GM18507 (cell line): ENCODE measurements at regions not wholly inside any gene's neighbourhood (a gene's known extent, or its start where the extent isn't known, plus 50 kb on each side); places are given as distances from the start of the nearest gene placed in this dataset.

Source experiments
- DNase-seq: peaks from one replicate; pipeline ENCODE4 v3.0.0; 2011; ENCODE audit warnings: low read depth; ENCODE audit not compliant: insufficient read length; ENCODE audit errors: extremely low spot score
- FAIRE-seq: peaks from 2 replicates; lab custom pipeline; 2011; peaks lifted over from hg19 to GRCh38; lab: Jason Lieb, UNC

- no peak for DNase-seq
- no peak for FAIRE-seq
These were observed 77.1 kb upstream of the IPO9 start for GRCh38 chr1:201751872-201752271.

- FAIRE-seq (no peak), DNase-seq (no peak)
These were observed 76.6 kb upstream of the IPO9 start for GRCh38 chr1:201752333-201752732.

GRCh38 chr1:201753492-201753891, 75.5 kb upstream of the IPO9 start:
- DNase-seq (no peak), FAIRE-seq (no peak)

- FAIRE-seq (no peak), DNase-seq (no peak)
These were observed 74.6 kb upstream of the IPO9 start for GRCh38 chr1:201754353-201754752.

- DNase-seq: no peak
- no peak for FAIRE-seq
These were observed 73.8 kb upstream of the IPO9 start for GRCh38 chr1:201755200-201755599.

GRCh38 chr1:201756406-201756805, 72.6 kb upstream of the IPO9 start:
- no peak for FAIRE-seq

GRCh38 chr1:201758499-201759050, 70.4 kb upstream of the IPO9 start:
- FAIRE-seq (no peak), DNase-seq (no peak)

More at GRCh38 chr1:201756406-201756805, 72.6 kb upstream of the IPO9 start:
- no peak for DNase-seq

GRCh38 chr1:201759194-201759815, 69.7 kb upstream of the IPO9 start:
- no peak for DNase-seq
- no peak for FAIRE-seq

- FAIRE-seq: no peak
These were observed 68.4 kb upstream of the IPO9 start for GRCh38 chr1:201760516-201760915.

GRCh38 chr1:201761178-201761577, 67.8 kb upstream of the IPO9 start:
- FAIRE-seq: no peak
- no peak for DNase-seq

More at GRCh38 chr1:201760516-201760915, 68.4 kb upstream of the IPO9 start:
- no peak for DNase-seq

GRCh38 chr1:201761871-201762270, 67.1 kb upstream of the IPO9 start:
- DNase-seq (no peak), FAIRE-seq (no peak)

- DNase-seq: no peak
- FAIRE-seq: no peak
These were observed 66.6 kb upstream of the IPO9 start for GRCh38 chr1:201762381-201762780.

- FAIRE-seq: no peak
- no peak for DNase-seq
These were observed 65.4 kb upstream of the IPO9 start for GRCh38 chr1:201763455-201764140.

GRCh38 chr1:201764166-201764565, 64.8 kb upstream of the IPO9 start:
- DNase-seq: no peak
- no peak for FAIRE-seq

GRCh38 chr1:201764579-201764978, 64.4 kb upstream of the IPO9 start:
- FAIRE-seq (no peak), DNase-seq (no peak)

GRCh38 chr1:201766131-201766866, 62.7 kb upstream of the IPO9 start:
- DNase-seq: no peak
- no peak for FAIRE-seq

GRCh38 chr1:201767339-201767738, 61.6 kb upstream of the IPO9 start:
- FAIRE-seq: no peak
- no peak for DNase-seq

- FAIRE-seq (no peak), DNase-seq (no peak)
These were observed 59.9 kb upstream of the IPO9 start for GRCh38 chr1:201769072-201769471.

GRCh38 chr1:201769966-201770365, 59.0 kb upstream of the IPO9 start:
- FAIRE-seq (no peak), DNase-seq (no peak)

GRCh38 chr1:201771466-201771865, 57.5 kb upstream of the IPO9 start:
- FAIRE-seq (no peak), DNase-seq (no peak)
